ENCODE measurements at regions not wholly inside any gene's neighbourhood (a gene's known extent, or its start where the extent isn't known, plus 50 kb on each side); places are given as distances from the start of the nearest gene placed in this dataset.

GRCh38 chr3:675846-676245, 417.0 kb upstream of the CNTN6 start (continued):
- no peak for TF ChIP-seq ATF3 (CRISPR knock-in tag; conservative IDR thresholded peaks at IDR 0.05)
- no peak for TF ChIP-seq KAT7 (CRISPR knock-in tag; IDR thresholded peaks at IDR 0.05; ENCODE audit: borderline replicate concordance)
- no peak for TF ChIP-seq FOXP1 (CRISPR knock-in tag; IDR thresholded peaks at IDR 0.05; ENCODE audit: borderline replicate concordance)

GRCh38 chr3:683770-684169, 409.1 kb upstream of the CNTN6 start:
- TF ChIP-seq PRRX2 (CRISPR knock-in tag; IDR thresholded peaks at IDR 0.05) (no peak), STAT6 (CRISPR knock-in tag; conservative IDR thresholded peaks at IDR 0.05; ENCODE audit: low read depth) (no peak), PRDM15 (CRISPR knock-in tag; IDR thresholded peaks at IDR 0.05) (no peak), MXD4 (CRISPR knock-in tag; IDR thresholded peaks at IDR 0.05; ENCODE audit: borderline replicate concordance) (no peak), NFYB (CRISPR knock-in tag; conservative IDR thresholded peaks at IDR 0.05; ENCODE audit: low read depth) (no peak), ZBTB43 (CRISPR knock-in tag; IDR thresholded peaks at IDR 0.05) (no peak), TCF7 (CRISPR knock-in tag; IDR thresholded peaks at IDR 0.05; ENCODE audit: low read depth) (no peak), SMAD4 (CRISPR knock-in tag; IDR thresholded peaks at IDR 0.05) (no peak), SP1 (CRISPR knock-in tag; conservative IDR thresholded peaks at IDR 0.05) (no peak), JUN (CRISPR knock-in tag; IDR thresholded peaks at IDR 0.05) (no peak), JAZF1 (CRISPR knock-in tag; IDR thresholded peaks at IDR 0.05) (no peak), ZNF416 (CRISPR knock-in tag; IDR thresholded peaks at IDR 0.05) (no peak), IRF2 (CRISPR knock-in tag; IDR thresholded peaks at IDR 0.05; ENCODE audit: borderline replicate concordance, low read depth) (no peak), IRF1 (CRISPR knock-in tag; IDR thresholded peaks at IDR 0.05) (no peak), RELA (CRISPR knock-in tag; IDR thresholded peaks at IDR 0.05; ENCODE audit: borderline replicate concordance) (no peak), ZNF425 (CRISPR knock-in tag; conservative IDR thresholded peaks at IDR 0.05) (no peak)
- Mint-ChIP-seq H3K4me1 (no peaks in the 10 kb centered on the region), H3K27me3 (ENCODE audit: low read depth) (0 out of 2 replicates have a peak, but pooled peaks cover 4% of the 10 kb centered on the region), H3K27ac (no peak overlapping the region), H3K36me3 (peaks cover 64% of the 10 kb centered on the region), H3K9me3 (peaks cover 91% of the 10 kb centered on the region), H3K4me3 (no peak overlapping the region)
- ATAC-seq (no peak), DNase-seq (ENCODE audit: low spot score) (no peak)
- CTCF ChIA-PET: no interaction called here
- POLR2A ChIA-PET: no interaction called here

Measured in WTC11 (cell line).